Right renal pelvis (tissue), 4 donors: ENCODE measurements at regions not wholly inside any gene's neighbourhood (a gene's known extent, or its start where the extent isn't known, plus 50 kb on each side); places are given as distances from the start of the nearest gene placed in this dataset.
A peak's percentile ranks its signal among the peaks of the same experiment; 100 is the strongest.

Experiments used
- DNase-seq, 4 donors: peaks; one replicate each; pipeline ENCODE4 v3.0.0-alpha.2; 2013; ENCODE audit warnings: low read depth in 4 of 4, low spot score in 3 of 4, missing footprints in 1 of 4

DNA sequence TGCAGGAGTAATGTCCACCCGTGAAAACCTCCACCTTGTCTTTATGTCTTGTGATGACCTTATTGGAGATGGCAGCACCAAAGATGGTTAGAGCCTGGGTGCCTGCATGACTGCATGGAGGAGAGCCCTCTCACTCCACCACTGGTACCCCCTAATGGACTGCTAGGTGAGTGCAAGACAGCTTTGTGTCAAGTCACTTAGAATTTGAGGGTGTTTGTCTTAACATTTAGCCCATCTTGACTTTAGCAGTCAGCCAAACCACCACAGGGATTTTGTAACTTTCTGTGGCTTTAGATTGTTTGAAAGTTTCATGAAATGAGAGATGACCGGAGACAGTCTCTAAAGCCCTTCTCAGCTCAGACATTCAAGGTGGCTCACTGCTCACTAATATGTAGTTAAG, 232.9 kb upstream of the NCAM1 start:
- DNase-seq: no peak

DNA sequence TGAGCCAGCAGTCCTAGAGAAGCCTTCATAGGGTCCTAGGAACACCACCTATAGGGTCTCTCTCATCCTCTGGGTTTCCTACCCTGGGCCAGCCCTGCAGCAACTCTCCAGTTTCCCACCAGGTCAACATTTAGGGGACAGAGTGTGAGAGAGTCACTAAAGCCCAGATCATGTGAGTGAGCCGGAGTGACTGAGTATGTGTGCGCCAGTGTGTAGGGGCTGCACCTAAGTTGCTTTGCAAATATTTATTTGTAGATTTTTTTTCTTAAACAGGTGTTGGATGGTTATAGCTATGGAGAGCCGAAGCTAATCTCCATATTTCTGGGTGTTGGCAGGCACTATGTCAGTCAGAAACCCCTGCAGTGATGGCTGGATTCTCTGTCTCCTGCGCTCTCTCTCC, 232.5 kb upstream of the NCAM1 start:
- DNase-seq: no peak

DNA sequence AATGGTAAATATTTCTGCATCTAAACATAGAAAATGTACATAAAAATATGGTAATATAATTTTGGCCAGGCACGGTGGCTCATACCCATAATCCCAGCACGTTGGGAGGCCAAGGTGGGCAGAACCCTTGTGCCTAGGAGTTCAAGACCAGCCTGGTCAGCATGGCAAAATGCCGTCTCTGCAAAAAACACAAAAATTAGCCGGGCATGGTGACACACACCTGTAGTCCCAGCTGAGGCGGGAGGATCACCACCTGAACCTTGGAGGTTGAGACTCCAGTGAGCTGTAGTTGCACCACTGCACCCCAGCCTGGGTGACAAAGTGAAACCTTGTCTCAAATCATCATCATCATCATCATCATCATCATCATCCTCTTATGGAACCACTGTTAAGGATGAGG, 230.6 kb upstream of the NCAM1 start:
- no peak for DNase-seq

DNA sequence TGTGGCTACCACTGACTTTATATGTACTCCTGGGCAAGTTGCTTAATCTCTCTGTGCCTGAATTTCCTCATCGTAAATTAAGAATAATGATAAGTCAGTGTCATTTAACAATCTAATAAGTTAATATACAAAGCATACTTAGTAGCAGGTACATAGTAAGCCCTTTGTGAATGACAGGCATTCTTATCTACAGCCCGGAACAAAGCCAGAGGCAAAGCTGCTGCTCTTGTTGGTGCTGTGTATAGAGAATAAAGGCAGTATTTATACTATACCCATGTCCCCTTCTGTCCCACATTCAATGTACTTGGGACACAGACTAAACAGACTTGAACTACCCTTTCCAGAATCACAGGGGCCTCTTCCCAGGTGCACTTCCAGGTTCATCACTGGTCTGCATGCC, 229.7 kb upstream of the NCAM1 start:
- no peak for DNase-seq

DNA sequence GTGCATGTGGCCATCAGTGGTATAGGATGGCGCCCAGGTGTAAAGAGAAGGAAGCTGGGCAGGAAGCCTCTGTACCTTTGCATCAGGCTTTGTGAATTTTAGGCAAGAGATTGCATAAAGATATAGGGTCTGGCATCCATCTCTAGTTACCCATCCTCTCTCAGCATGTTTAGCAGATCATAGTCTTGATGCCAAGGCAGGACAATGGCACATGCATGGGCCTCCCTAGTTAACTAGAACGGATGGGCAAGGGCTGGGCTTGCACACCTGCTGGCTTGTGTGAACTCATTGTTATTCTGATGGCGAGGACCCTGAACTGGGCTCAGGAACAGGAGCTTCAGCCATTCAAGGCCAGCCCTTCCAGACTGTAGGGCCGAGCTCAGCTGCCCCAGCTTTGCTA, 229.2 kb upstream of the NCAM1 start:
- no peak for DNase-seq

DNA sequence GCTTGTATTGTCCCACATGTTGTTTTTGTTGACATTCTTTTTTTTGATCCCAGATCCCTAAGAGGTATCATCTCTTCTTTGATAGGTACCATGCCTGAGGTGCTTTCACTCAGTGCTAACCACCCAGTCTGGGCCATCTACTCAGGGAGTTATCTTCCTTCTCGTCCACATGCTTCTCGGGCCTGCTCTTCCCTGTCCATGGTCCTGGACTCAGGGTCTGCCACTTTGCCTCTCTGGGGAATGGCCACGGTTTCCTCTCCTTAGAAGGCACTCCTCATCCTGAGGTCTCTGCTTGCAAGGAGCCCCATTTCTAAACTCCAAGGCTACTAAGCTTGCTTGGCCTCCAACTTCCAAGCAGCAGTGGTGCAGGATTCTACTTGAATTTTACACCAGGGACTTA, 227.0 kb upstream of the NCAM1 start:
- DNase-seq: peak; percentile 39 to 58 (median 48)

DNA sequence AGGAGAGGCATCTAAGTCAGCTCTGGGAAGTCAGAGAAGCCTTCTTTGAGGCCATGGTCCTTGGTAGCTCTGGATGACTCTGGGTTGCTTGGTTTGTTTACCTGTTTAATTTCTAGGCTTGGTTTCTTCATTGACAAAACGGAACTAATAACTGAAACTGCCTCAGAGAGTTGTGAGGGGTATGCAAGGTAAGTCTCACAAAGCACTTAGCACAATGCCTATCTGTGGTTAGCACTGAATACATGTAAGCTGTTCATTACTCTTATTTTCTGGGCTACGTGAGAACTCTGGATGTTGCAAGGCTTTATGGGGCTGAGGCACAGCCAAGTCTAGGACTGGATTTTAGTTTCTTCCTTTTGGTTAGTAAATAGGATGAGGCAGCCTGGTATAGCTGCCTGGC, 225.8 kb upstream of the NCAM1 start:
- DNase-seq: no peak

DNA sequence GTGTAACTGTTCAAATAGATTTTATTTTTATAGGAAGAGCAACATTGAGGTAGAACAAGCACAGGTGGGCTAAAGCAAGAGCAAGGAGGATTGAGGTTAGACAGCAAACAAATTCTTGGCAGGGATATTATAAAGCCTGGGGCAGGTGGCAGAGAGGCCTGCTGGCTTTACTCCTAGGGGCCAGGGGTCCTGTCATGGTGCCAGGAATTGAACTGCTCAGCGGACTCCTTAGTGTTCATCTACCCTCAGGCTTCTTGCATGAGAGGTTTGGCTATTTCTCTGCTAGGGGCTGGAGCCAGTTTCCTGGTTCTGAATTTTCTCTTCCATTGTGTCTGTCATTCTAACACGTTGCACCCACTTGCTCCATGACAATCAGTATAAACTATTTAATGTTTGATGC, 217.2 kb upstream of the NCAM1 start:
- no peak for DNase-seq

DNA sequence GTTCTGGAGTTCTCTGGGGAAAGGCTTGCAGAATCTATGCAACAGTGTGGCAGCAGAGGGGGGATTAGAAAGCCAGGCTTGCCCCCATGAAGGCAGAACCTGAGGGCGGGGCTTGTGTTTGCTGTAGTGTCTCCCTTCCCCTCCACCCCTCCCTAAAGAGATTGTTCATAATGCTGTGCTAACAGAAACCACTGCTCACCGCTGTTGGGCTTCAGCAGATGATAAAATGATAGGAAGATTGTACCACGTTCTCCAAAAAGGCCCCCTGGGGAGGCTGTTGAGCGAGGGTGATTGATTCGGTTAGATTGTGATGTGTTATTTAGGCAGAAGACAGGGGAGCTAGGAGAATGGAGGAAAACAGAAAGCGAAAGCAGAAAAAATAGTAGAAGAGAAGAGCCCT, 215.2 kb upstream of the NCAM1 start:
- DNase-seq: no peak

DNA sequence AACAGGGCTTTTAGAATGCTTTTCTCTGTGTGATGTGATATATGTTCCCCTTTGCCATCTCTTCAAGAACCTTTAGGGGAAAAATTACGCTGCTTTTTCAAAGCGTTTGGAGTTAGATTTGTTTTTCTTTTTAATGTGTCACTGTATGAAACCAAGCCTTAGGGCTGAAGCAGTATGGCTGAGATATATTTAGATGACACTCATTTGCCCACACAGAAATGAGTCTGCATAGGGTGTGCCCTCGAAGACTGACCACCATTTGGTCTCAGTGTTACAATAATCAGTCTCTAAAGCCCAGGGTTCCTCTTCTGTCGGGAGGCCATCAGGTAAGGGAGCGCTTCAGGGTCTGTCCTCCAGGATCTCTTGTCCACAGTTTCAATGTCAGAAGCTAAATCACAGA, 213.0 kb upstream of the NCAM1 start:
- no peak for DNase-seq

DNA sequence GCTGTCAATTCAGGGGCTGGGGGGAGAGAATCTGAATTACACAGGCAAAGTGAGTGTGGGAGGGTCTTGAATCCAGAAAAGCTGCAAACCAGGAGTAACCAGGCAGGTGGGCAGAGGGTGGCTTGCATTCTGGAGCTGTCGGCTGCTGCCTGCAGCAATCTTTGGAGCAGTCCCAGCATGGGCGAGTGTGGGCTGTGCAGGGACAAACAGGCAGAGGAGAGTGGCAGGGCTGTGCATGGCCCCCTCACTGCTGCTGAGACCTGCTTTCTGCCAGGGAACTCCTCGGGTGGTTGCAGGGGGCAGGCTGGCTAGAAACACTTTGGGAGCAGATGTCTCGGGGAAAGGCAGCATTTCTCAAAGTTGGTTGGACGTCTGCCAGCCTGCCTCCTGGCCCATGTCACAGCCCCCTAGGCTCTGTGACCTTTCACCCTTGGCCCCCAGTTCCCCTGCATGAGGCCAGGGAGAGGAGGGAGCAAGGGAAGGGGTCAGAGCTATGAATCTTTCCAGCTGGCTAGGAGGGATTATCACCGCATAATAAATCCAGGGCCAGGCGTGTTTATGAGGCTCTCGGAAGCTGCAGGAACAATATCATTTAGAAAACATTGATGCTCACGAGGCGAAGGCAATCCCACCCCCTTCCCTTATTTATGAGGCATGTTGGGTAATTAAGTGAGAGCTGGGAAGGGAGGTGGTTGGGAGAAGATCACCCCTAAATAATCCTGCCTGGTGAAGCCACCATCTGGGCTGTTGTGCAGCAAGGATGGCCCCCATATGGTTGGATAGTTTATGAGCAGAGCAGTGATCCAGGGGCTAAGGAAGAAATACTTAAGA, 212.3 kb upstream of the NCAM1 start:
- peak in 3 of 4 donors; percentile 67 to 69 (median 68) for DNase-seq

DNA sequence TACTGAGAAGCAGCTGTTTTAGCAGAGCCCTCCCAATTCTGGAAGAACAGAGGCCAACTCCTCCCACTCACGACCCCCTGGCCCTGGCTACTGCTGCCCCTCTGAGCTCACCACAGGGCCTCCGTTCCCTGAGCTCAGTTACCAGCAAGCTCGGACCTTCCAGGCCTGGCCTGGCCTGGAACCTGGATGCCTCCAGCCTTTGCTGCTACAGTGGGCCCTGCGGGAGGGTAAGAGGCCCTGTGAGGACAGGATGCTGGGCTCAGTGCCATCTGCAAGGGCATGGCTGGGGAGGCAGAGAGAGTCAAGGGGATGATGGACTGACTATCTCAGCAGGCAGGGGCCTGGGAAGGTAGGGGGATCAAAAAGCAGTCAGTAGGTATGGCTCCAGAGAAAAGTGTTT, 209.9 kb upstream of the NCAM1 start:
- DNase-seq: no peak

DNA sequence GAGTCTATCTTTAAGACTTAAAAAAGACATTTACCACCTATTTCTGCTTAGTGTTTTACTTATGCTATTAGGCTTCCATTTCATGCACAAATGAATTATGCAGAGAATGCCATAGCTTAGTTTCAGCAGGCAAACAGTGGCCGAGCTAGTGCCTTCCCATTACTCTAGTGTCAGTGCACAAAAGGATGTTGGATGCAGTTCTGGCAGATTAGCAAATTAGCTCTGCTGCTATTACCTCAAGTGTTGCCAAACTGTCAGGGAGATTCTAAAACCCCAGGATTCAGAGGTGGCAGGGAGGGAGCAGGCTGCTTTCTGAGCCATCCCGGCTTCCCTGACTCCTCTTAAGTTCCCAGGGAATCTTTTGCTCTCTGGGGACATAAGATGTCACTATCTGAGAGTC, 209.4 kb upstream of the NCAM1 start:
- DNase-seq: no peak

DNA sequence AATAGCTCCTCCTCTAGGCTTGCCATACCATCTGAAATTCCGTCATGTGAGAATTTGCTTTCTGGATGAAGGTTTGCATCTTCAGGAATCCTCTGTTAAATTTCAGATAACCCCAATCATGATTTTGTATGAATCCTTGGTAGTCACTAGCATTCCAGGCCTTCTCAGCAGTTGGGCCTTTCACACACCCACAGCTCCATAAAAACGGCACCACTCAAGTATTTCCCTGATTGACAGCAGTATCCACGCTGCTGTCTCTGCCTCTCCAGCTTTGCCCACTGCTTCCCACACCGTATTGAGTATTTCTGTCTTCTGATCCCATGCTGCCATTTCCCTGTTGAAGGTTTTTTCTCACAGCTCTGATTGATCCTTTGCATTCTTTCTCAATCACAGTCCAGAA, 208.7 kb upstream of the NCAM1 start:
- DNase-seq: no peak

DNA sequence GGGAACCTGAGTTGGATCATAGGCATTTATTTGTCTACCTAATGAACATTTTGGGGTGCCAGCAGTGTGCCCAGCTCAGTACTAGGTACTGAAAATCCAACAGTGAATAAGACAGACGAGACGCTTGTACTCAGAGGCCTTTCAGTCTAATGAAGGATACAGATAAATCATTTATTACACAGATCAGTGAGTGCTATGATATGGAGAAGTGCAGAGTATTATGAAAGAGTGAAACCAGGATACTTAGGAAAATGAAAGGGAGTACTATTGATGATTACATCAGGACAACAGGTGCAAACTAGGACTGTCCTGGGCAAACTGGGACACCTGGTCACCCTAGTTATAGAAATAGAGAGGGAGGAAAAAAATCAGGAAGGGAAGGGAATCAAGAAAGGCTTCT, 207.5 kb upstream of the NCAM1 start:
- no peak for DNase-seq

DNA sequence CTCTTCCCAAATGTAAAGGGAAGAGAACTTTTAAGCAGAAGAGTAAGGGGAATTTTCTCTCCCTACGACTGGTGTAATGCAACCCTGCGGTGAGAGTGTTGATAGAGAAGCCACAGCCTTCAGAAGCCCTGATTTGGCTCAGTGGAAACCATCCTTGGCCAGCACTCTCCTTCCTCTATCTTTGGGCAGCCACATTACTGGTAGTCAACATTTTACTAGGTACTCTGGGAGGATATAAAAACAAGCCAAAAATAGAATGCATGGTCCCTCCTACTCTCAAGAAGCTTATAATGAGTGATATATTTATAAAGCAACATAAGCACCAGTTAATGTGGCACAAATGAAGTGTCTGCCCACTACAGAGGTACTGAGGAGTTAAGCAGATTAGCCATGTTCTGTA, 201.8 kb upstream of the NCAM1 start:
- no peak for DNase-seq

DNA sequence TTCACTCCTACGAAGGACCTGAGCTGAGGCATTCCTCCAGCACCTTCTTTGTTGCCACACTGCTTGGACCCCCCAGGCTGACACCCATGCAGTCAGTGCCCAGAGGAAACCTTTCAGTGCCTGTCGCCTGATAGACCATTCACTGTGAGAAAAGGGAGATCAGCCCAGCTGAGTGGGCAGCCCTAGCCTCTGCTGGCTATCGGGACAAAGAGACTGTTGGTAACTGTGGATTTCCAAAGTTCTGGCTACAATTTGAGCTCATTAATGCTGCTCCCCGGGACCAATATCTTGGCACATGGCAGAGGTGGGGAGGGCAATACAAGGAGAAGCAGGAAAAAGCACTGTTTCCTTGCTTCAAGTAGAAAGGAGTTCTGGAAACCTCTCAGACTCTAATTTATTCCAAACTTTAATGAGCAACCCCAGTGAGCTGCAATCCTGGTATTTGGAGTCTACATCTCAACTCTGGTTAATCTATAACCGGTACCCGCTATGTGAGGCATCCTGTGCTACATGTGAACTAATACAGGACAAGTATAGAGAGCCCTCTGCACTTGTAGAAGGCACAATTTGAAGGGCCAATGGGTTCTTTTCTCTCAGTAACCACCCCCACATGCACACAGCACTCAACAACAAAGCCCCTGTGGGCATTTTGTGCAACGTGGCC, 200.7 kb upstream of the NCAM1 start:
- no peak for DNase-seq

DNA sequence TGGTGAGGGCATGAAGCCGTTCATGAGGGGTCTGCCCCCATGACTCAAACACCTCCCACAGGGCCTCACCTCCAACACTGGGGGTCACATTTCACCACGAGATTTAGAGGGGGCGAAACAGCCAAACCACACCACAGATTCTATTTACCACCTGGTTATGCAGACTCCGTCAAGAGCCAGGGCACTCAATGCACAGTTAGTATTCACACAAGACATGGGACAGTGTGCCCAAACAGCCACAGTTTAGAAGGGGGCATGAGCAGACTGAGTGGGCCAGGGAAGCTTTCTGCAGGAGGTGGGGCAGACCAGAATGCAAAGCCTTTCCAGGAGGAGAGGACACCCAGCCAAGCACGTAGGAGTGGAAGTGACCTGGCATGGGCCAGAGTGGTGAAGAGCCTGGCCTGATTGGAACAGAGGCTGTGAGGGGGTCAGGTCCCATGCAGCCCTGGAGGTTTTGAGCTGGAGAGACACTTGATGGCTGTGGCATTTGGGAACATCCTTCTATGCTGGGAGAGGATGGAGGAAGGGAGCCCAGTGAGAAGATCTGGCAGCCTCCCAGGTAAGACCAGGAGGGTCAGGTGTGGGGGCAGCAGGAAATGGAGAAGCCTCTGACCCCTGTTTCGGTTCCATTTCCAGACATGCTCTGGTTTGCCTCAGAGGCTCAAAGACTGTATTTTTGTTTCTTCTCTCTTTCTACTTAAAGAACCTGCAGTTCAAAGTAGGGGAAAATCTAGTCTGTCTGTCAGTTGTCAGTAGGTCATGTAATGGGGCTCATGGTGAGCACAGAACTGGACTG, 199.1 kb upstream of the NCAM1 start:
- DNase-seq: no peak

DNA sequence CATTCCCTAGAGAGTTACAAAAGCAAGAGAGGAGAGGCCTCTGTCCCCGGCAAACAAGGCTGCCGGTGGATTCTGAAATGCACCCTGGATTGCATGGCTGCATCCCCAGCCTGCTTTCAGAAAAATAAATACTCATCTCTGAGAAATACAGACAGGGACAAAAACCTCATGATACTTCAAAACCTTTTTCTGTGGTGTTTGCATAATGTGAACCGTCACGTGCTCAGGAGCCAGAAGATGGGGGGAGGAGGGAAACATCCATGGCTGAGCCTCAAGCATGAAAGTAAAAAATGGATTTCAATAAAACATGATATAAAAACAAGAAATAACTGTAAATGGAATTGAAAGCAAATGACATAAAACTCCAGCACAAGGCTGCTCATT, 198.5 kb upstream of the NCAM1 start:
- no peak for DNase-seq

DNA sequence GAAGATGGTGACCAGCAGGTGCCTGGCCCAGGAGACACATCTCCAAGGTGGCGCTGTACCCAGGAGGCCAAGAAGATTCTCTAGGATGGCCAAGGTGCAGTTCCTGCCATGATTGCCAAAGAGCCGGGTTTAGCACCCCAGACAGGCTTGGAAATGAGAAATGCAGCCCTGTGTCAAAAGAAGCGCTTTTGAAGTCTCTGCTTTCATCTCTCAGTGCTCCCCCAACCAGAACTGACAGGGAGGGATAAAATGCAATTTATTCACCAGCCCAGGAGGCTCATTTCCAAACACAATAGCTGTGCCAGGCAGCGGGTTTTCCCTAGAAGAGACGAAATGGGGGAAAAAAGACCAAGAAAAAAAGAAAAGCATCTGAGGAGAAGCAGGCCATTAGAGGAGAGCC, 195.9 kb upstream of the NCAM1 start:
- no peak for DNase-seq

DNA sequence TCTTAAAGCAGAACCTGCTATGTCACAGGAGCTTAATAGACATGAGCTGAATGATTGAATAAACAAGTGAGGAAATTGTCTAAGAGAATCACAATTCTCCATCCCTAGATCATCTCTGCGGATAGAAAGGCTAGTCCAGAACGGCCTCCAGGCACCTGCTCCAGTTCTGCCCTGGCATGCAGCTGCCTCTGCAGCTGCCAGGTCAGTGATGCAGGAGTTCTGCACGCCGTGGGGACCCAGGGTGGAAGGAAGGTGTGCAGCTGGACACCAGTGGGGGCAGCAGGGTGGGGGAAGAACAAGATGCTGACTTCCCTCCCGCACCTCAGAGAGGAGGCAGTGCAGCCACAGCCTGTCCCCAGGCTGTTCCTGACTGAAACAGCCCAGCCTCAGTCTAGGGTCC, 192.1 kb upstream of the NCAM1 start:
- no peak for DNase-seq

DNA sequence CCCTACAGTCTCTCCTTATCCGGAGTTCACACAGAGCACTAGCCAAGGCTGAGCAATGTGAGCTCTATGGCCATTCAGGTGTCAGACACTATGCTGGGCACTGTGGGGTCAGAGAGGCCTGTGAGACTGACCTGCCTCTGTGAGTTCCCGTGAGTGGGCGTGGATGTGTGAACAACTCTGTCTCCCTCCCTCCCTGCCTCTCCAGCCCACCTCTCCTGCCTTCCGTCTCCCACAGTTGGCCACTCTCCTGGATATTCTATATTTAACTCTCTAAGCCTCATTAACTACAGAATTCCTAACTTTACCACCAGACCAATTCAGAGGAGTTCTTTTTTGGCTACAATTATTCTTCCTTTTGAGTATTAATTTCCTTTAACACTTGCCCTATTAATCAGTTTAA, 191.6 kb upstream of the NCAM1 start:
- no peak for DNase-seq
